ENCODE measurements at regions not wholly inside any gene's neighbourhood (a gene's known extent, or its start where the extent isn't known, plus 50 kb on each side); places are given as distances from the start of the nearest gene placed in this dataset.

DNA sequence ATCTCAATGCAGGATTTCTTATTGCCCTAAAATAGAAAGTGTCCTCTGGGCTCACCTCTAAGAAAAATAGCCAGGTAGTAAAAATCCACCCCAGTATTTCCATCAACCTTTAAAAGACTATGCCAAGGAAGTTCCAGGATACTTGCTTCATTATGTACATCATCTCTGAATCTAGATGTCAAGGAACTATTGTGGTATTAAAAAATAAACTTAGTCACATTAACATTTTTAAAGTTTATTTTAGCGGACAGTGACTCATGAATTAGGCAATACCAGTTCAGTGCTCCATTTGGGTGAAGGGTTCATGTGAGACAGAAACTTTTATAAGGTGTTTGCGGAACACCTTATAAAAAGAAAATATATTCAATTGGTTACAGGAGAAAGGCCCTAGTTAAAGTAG lies 209.2 kb downstream of the ADAM29 start:
- peak; percentile 58 for DNase-seq (ENCODE audit: low read depth)
- Histone ChIP-seq H3K9me3 (ENCODE audit: control insufficient read depth, low read length) (peaks cover 14% of the 10 kb centered on the region), H3K36me3 (ENCODE audit: control insufficient read depth, insufficient read depth, low read length, severe bottlenecking) (no peaks in the 10 kb centered on the region), H3K4me1 (ENCODE audit: control insufficient read depth, insufficient read depth, low read length) (no peaks in the 10 kb centered on the region), H3K27me3 (replicated peaks; ENCODE audit: control insufficient read depth, insufficient read depth, low read length) (no peaks in the 10 kb centered on the region), H3K9ac (ENCODE audit: low read length) (no peak overlapping the region), H3K4me3 (ENCODE audit: low read length) (no peak overlapping the region)

GRCh38 chr4:175129797-175130196 lies 211.6 kb downstream of the ADAM29 start:
- Histone ChIP-seq H3K36me3 (ENCODE audit: control insufficient read depth, insufficient read depth, low read length, severe bottlenecking) (no peaks in the 10 kb centered on the region), H3K9ac (ENCODE audit: low read length) (no peak overlapping the region), H3K4me1 (ENCODE audit: control insufficient read depth, insufficient read depth, low read length) (no peaks in the 10 kb centered on the region), H3K9me3 (ENCODE audit: control insufficient read depth, low read length) (peaks cover 3% of the 10 kb centered on the region), H3K4me3 (ENCODE audit: low read length) (no peak overlapping the region), H3K27me3 (replicated peaks; ENCODE audit: control insufficient read depth, insufficient read depth, low read length) (no peaks in the 10 kb centered on the region)
- no peak for DNase-seq (ENCODE audit: low read depth)

DNA sequence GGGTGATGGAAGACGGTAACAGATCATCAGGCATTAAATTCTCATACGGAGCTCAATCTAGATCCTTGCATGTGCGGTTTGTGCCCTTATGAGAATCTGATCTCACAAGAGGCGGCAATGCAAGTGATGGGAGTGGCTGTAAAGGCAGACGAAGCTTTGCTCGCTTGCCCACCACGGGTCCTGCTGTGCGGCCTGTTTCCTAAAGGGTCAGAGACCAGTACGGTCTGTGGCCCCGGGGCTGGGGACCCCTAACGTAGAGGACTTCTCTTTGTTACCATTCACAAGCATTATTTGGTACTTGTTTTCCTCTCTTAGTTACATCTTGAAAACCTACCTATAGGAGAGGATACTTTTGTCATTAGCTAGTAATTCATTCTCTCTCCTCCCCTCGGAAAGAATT lies 221.0 kb downstream of the ADAM29 start:
- H3K9ac ChIP-seq (ENCODE audit: low read length), result no peak overlapping the region
- no peaks in the 10 kb centered on the region for H3K36me3 ChIP-seq (ENCODE audit: control insufficient read depth, insufficient read depth, low read length, severe bottlenecking)
- H3K9me3 ChIP-seq (ENCODE audit: control insufficient read depth, low read length), result no peaks in the 10 kb centered on the region

GRCh38 chr4:175143116-175143515 lies 225.0 kb downstream of the ADAM29 start:
- H3K27me3 ChIP-seq (replicated peaks; ENCODE audit: control insufficient read depth, insufficient read depth, low read length), result no peaks in the 10 kb centered on the region
- H3K9ac ChIP-seq (ENCODE audit: low read length), result no peak overlapping the region
- no peaks in the 10 kb centered on the region for H3K9me3 ChIP-seq (ENCODE audit: control insufficient read depth, low read length)
- DNase-seq (ENCODE audit: low read depth), result no peak
- no peaks in the 10 kb centered on the region for H3K36me3 ChIP-seq (ENCODE audit: control insufficient read depth, insufficient read depth, low read length, severe bottlenecking)
- H3K4me1 ChIP-seq (ENCODE audit: control insufficient read depth, insufficient read depth, low read length), result no peaks in the 10 kb centered on the region
- no peak overlapping the region for H3K4me3 ChIP-seq (ENCODE audit: low read length)

More for the DNA sequence above, 221.0 kb downstream of the ADAM29 start:
- no peak overlapping the region for H3K4me3 ChIP-seq (ENCODE audit: low read length)
- DNase-seq (ENCODE audit: low read depth), result no peak
- no peaks in the 10 kb centered on the region for H3K27me3 ChIP-seq (replicated peaks; ENCODE audit: control insufficient read depth, insufficient read depth, low read length)
- H3K4me1 ChIP-seq (ENCODE audit: control insufficient read depth, insufficient read depth, low read length), result no peaks in the 10 kb centered on the region

GRCh38 chr4:175146799-175147198 lies 228.6 kb downstream of the ADAM29 start:
- no peaks in the 10 kb centered on the region for H3K36me3 ChIP-seq (ENCODE audit: control insufficient read depth, insufficient read depth, low read length, severe bottlenecking)
- H3K9me3 ChIP-seq (ENCODE audit: control insufficient read depth, low read length), result no peaks in the 10 kb centered on the region
- no peaks in the 10 kb centered on the region for H3K4me1 ChIP-seq (ENCODE audit: control insufficient read depth, insufficient read depth, low read length)
- no peak for DNase-seq (ENCODE audit: low read depth)
- H3K9ac ChIP-seq (ENCODE audit: low read length), result no peak overlapping the region
- no peaks in the 10 kb centered on the region for H3K27me3 ChIP-seq (replicated peaks; ENCODE audit: control insufficient read depth, insufficient read depth, low read length)
- H3K4me3 ChIP-seq (ENCODE audit: low read length), result no peak overlapping the region

DNA sequence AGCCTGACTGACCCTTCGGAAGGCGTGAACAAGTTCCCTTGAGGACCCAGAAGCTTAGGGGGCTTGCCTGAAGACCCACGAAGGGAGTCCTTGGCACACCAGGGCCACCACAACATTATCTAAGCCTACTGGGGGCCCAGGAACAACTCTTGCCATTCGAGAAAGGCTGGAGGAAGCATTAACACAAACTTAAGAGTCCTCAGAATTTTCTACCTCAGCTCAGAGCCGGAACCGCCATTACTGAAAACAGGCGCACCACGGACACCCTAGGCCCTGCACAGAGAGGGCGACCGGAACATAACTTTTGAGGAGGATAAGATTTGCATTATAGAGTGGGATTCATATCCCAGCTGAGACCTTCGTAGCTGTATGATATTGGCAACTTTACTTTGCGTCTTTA lies 229.1 kb downstream of the ADAM29 start:
- Histone ChIP-seq H3K9me3 (ENCODE audit: control insufficient read depth, low read length) (no peaks in the 10 kb centered on the region), H3K9ac (ENCODE audit: low read length) (no peak overlapping the region), H3K4me1 (ENCODE audit: control insufficient read depth, insufficient read depth, low read length) (no peaks in the 10 kb centered on the region), H3K27me3 (replicated peaks; ENCODE audit: control insufficient read depth, insufficient read depth, low read length) (no peaks in the 10 kb centered on the region), H3K36me3 (ENCODE audit: control insufficient read depth, insufficient read depth, low read length, severe bottlenecking) (no peaks in the 10 kb centered on the region), H3K4me3 (ENCODE audit: low read length) (no peak overlapping the region)
- no peak for DNase-seq (ENCODE audit: low read depth)

GRCh38 chr4:175166020-175166419 lies 247.9 kb downstream of the ADAM29 start:
- Histone ChIP-seq H3K9me3 (ENCODE audit: control insufficient read depth, low read length) (no peaks in the 10 kb centered on the region), H3K27me3 (replicated peaks; ENCODE audit: control insufficient read depth, insufficient read depth, low read length) (no peaks in the 10 kb centered on the region), H3K9ac (ENCODE audit: low read length) (no peak overlapping the region), H3K4me3 (ENCODE audit: low read length) (no peak overlapping the region), H3K36me3 (ENCODE audit: control insufficient read depth, insufficient read depth, low read length, severe bottlenecking) (no peaks in the 10 kb centered on the region), H3K4me1 (ENCODE audit: control insufficient read depth, insufficient read depth, low read length) (no peaks in the 10 kb centered on the region)
- no peak for DNase-seq (ENCODE audit: low read depth)

DNA sequence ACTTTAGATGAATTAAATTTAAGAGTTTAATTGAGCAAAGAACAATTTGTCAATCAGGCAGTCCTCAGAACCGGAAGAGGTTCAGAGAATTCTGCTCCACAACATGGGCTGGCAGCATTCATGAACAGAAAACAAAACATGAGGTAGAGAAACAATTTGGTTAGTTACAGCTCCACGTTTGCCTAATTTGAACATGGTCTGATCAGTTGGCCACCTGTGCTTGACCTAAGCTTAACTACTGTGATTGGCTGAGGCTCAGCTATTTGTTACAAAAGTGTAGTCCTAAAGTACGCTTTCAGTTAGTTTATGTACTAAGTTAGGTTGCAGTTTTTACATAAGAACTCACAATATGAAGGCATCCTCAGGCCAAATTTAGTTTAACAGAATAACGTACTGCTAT lies 258.6 kb downstream of the ADAM29 start:
- no peak for DNase-seq (ENCODE audit: low read depth)
- Histone ChIP-seq H3K4me1 (ENCODE audit: control insufficient read depth, insufficient read depth, low read length) (no peaks in the 10 kb centered on the region), H3K9me3 (ENCODE audit: control insufficient read depth, low read length) (peaks cover 7% of the 10 kb centered on the region), H3K27me3 (replicated peaks; ENCODE audit: control insufficient read depth, insufficient read depth, low read length) (no peaks in the 10 kb centered on the region), H3K36me3 (ENCODE audit: control insufficient read depth, insufficient read depth, low read length, severe bottlenecking) (no peaks in the 10 kb centered on the region), H3K9ac (ENCODE audit: low read length) (no peak overlapping the region), H3K4me3 (ENCODE audit: low read length) (no peak overlapping the region)

DNA sequence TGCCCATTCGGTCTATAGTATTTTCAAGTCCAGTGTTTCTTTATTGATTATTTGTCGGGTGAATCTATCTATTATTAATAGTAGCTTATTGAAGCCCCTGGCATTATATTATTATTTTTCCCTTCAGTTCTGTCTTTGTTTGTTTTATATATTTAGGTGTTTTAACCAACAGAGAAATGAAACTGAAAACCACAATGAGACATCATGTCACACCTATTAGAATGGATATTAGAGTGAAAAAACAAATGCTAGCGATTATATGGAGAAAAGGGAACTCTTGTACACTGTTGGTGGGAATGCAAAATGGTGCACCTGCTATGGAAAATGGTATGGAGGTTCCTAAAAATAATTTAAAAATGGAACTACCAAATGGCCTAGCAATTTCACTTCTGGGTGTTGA lies 272.5 kb downstream of the ADAM29 start:
- Histone ChIP-seq H3K4me1 (ENCODE audit: control insufficient read depth, insufficient read depth, low read length) (no peaks in the 10 kb centered on the region), H3K4me3 (ENCODE audit: low read length) (no peak overlapping the region), H3K36me3 (ENCODE audit: control insufficient read depth, insufficient read depth, low read length, severe bottlenecking) (no peaks in the 10 kb centered on the region), H3K27me3 (replicated peaks; ENCODE audit: control insufficient read depth, insufficient read depth, low read length) (no peaks in the 10 kb centered on the region), H3K9me3 (ENCODE audit: control insufficient read depth, low read length) (peaks cover 2% of the 10 kb centered on the region), H3K9ac (ENCODE audit: low read length) (no peak overlapping the region)
- no peak for DNase-seq (ENCODE audit: low read depth)

DNA sequence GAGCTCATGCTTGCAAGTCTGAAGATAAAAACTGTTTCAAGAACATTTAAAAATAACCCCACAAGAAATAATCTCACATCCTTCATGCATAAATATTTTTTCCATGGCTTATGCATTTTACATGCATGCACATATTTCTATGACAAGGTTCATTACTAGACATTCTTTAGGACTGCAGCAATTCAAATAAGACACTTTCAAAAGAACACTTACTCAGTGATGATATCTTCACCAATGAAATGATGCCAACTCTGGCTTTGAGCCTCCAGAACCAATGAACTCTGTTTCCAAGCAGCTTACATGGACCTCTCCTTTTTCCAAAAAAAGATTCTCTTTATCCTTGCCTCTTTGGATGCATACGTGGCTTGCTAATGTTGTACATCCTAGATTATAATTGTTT lies 279.9 kb downstream of the ADAM29 start:
- H3K27me3 ChIP-seq (replicated peaks; ENCODE audit: control insufficient read depth, insufficient read depth, low read length), result no peaks in the 10 kb centered on the region
- no peak overlapping the region for H3K4me3 ChIP-seq (ENCODE audit: low read length)
- no peak overlapping the region for H3K9ac ChIP-seq (ENCODE audit: low read length)
- H3K4me1 ChIP-seq (ENCODE audit: control insufficient read depth, insufficient read depth, low read length), result no peaks in the 10 kb centered on the region
- no peaks in the 10 kb centered on the region for H3K9me3 ChIP-seq (ENCODE audit: control insufficient read depth, low read length)
- H3K36me3 ChIP-seq (ENCODE audit: control insufficient read depth, insufficient read depth, low read length, severe bottlenecking), result no peaks in the 10 kb centered on the region
- peak; percentile 7 for DNase-seq (ENCODE audit: low read depth)

- H3K4me3 ChIP-seq (ENCODE audit: low read length), result no peak overlapping the region
- no peaks in the 10 kb centered on the region for H3K36me3 ChIP-seq (ENCODE audit: control insufficient read depth, insufficient read depth, low read length, severe bottlenecking)
- peaks cover 36% of the 10 kb centered on the region for H3K9me3 ChIP-seq (ENCODE audit: control insufficient read depth, low read length)
- DNase-seq (ENCODE audit: low read depth), result no peak
- no peaks in the 10 kb centered on the region for H3K27me3 ChIP-seq (replicated peaks; ENCODE audit: control insufficient read depth, insufficient read depth, low read length)
- H3K4me1 ChIP-seq (ENCODE audit: control insufficient read depth, insufficient read depth, low read length), result no peaks in the 10 kb centered on the region
- H3K9ac ChIP-seq (ENCODE audit: low read length), result no peak overlapping the region
Observed at GRCh38 chr4:175215208-175215607, 297.1 kb downstream of the ADAM29 start.

GRCh38 chr4:175215657-175216056 lies 297.5 kb downstream of the ADAM29 start:
- Histone ChIP-seq H3K9ac (ENCODE audit: low read length) (no peak overlapping the region), H3K27me3 (replicated peaks; ENCODE audit: control insufficient read depth, insufficient read depth, low read length) (no peaks in the 10 kb centered on the region), H3K4me3 (ENCODE audit: low read length) (no peak overlapping the region), H3K9me3 (ENCODE audit: control insufficient read depth, low read length) (peaks cover 36% of the 10 kb centered on the region), H3K36me3 (ENCODE audit: control insufficient read depth, insufficient read depth, low read length, severe bottlenecking) (no peaks in the 10 kb centered on the region), H3K4me1 (ENCODE audit: control insufficient read depth, insufficient read depth, low read length) (no peaks in the 10 kb centered on the region)
- DNase-seq (ENCODE audit: low read depth), result no peak
